HS-27A (cell line): ENCODE measurements at regions not wholly inside any gene's neighbourhood (a gene's known extent, or its start where the extent isn't known, plus 50 kb on each side); places are given as distances from the start of the nearest gene placed in this dataset.

Source experiments
- DNase-seq: peaks from one replicate; pipeline ENCODE4 v3.0.0-alpha.2; 2012; ENCODE audit warnings: low read depth, missing footprints

DNA sequence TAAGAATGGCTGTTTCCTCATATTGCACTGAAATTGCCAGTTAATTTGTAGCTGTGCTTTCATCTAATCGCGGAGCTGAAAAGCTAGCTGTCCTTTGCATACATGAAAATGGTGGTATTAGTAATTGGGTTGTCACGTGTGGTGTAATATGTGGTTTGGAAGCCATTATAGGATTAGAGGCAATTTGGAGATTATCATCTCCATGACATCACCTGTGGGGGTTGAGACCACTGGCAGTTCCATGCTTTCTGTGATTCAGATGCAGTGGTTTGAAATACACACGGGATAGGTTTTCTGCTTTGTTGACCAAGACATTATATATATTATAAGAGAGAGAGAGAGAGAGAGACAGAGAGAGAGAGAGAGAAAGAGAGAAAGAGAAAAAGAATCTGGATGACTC is 180.8 kb downstream of the RAB11FIP2 start:
- no peak for DNase-seq

DNA sequence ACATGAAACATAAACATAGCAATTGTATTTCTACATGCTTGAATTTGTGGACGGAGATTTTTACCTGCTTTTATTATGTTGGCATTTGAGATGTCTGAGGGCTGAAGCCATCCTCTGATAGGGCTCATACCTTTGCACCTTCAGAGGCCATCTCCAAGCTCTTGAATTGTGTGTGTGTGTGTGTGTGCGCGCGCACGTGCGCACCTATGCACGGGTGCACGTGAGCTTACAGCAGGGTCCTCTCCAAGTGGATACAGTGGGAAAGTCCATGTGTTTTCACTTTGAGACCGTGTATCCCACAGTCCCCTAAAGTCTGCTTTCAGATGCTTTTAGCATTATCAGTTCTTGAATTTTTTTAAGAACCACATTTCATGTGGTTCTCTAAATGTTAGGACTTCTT is 178.6 kb downstream of the RAB11FIP2 start:
- no peak for DNase-seq

DNA sequence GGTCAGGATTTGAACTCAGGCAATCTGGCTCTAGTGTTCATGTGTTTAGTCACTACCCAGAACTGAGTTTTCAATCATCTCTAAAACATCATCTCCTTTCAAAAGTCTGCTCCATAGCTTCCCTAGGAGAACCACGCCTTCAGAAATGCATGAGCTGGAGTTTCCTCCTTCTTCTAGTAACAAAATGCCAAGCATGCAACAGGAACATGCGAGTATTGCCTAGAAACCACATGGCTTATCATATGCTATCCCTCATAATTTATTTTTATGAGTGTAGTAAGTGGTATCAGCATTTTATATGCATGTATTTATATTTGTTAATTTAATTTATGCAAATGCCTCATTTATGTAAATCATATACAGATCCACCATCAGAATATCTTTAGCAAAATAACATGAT is 170.9 kb downstream of the RAB11FIP2 start:
- no peak for DNase-seq

DNA sequence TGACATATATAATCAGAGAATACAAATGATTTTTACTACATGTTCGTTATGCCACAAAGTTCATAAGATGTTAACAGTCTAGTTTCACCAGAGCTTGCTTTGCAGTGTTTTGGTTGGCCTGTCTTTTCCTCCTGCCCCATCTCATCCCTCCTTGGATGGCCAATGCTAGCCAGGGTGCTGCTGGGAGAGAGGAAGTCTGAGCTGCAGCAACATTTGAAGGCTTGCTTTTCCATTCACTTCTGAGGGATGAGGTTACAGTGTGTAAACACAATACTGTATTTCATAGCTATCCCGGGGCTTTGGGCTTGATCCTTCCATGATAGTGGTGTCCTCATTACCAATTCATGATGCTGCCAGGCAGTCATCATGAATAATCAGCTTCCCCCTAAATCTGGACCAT is 170.5 kb downstream of the RAB11FIP2 start:
- DNase-seq: no peak

DNA sequence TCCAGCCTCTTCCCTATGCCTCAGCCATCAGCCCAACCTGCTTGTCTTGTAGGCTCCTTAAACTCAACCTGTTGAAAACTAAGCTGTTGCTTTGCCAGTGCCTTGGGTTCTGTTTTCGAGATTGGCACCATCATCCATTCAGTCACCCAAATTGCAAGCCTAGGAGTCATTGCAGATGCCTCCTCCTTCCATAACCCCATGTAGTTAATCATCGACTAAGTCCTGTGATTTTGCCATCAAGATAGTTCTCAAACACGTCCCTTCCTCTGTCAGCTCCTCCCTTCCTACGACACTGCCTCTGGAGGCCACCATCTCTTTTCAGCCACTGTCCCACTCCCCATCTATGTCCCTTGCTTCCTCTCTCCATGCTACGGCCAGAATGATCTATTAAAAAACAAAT is 168.1 kb downstream of the RAB11FIP2 start:
- no peak for DNase-seq

DNA sequence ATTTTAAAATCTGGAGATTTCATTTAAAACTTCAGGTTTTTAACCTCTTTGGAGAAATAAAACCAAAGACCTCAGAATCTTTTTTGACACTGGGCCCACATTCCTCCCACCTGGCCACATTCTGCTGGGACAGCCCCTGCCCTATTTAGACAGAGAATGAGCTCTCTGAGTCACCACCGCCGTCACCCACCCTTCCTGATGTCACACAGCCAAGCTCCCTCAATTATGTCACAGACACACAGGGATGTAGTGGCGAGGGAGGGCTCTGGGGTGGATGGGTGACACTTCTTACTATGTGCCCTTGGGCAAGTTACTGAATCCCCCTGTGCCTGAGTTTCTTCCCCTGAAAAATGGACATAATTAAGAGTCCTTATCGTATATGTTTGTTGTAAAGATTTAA is 162.6 kb downstream of the RAB11FIP2 start:
- no peak for DNase-seq

DNA sequence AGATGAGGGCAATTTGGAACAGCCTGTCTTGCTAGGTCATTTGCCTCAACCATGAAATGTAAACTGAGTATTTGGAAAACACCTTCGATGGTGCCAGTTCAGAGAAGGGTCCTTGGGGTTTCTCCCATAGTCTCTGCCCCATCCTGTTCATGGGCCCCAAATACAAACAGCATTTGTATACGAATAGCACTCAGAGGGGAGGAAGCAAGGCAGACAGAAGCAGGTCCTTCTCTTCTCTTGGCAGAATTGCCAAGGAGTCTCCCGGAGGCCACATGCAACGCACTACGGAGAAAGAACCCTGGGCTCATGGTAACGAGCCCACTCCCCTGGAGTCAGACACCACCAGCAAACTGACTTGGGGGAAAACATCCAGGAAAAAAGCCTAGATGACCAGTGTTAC is 162.1 kb downstream of the RAB11FIP2 start:
- no peak for DNase-seq

DNA sequence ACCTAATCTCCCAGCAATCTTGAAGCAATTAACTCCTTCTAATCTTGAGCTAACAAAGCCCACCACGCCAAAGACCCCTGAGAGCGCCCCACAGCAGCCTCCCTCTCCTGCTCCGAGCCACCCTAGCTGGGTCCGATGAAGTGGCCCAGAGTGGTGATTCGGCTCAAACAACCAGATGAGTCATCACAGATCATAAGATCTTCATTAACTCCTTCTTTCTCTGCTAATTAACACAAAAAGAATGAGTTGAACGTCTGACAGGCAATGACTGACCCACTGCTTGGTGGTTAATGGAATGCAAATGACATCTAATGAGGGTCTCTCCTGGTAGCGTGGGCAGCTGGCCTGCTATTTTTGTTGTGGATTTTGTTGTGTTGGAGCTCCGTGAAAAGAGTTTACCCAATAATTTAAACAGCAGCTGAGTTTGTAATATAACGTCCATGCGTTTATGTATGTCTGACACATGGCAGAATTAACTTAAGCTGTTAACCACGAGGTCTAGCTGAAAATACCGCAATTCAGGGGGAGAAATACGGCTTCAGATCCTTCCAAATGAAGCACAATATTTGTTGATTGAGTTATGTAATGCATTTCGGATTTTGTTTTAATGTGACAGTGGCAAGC is 161.4 kb downstream of the RAB11FIP2 start:
- no peak for DNase-seq

DNA sequence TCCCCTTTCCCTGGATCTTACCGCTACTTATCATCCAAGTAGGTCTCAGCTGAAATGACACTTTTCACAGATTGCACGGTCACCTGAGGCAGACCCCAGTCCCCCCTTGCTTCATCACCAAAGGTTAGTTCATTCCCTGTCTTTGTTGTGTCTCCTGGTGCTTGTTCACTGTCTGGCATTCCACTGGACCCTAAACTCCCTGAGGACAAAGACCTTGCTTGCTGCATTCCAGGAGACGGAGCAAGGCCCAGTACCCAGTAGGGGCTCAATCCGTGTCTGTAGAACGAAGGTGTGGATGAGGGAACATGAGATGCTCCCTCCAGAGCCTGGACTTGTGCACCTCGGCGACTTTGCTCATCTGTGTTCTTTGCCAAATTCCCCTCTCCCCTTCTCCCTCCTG is 160.0 kb downstream of the RAB11FIP2 start:
- no peak for DNase-seq

DNA sequence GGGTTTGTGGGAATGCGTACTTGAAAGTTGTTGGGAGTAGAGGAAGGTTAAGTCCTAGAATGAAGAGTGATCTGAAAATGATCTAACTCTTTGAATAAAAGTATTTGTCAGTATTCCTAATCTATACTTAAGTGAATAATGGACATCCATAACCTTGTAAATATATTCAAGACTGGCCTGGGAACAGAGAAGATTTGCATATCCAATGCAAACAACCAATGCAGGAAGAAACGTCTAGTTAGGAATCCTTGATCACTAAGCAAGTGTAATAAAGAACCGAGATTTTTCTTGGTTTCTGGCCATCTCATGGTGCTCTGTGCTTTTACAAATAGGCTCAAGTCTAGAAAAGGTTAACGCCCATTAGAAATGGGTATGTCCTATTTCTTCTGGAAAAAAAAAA is 157.1 kb downstream of the RAB11FIP2 start:
- DNase-seq: no peak

DNA sequence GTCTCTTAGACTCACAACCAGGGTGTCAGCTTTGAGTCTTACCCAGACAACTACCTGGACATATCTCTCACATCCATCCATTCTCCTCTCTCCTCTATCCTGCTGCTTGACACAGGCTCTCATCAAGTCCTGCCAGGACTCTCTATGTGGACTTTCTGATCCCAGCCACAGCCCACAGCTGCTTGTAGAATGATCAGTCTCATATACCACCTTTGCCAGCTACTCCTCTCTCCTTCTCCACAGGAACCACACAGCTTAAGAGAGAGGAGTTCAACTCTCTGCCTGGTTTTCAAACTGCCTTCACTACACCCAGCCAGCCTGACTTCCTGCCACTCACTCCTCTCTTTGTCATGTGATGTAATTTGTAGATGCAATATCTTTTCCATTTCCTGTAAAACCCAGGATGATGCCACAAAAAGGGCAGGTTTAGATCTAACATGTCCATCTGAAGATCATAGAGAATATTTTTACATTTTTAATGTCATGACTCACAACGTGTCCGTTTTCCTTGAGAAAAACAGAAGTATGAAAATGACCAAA is 154.0 kb downstream of the RAB11FIP2 start:
- DNase-seq: no peak

DNA sequence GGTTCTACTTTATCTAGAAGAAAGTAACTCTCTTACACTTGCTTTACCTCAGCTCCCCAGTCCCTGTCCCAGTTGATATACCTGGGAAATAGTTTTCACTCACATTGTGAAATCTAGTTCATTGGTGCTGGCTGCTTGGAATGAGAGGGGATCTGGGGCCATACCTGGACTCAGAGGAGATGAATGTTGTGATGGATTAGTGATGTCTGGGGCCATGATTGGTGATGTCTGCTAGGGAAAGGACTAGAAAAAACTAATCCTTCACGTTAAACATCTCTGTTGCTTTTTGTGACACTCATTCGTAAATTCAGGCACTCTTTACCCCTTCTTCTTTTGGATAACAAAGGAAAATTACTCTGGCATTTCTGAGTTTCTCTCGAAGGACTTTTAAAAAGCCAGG is 152.4 kb downstream of the RAB11FIP2 start:
- DNase-seq: no peak

DNA sequence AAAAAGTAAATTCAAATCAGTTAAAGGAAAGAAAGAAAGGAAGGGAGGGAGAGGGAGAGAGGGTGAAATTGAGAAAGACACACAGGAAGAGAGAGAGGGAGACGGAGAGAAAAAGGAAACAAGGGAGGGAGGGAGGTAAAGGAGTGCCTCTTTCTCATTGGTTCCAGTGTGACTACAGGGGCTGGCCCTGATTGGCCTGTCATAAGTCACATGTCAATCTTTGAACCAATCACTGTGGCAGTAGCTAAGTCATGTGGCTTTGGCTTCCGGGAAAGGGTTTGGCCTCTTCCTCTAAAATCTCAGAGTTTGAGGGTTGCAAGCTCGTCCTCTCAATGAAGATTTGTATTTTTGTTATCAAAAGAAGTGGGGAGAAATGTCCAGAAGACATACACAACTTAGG is 150.2 kb downstream of the RAB11FIP2 start:
- DNase-seq: no peak

DNA sequence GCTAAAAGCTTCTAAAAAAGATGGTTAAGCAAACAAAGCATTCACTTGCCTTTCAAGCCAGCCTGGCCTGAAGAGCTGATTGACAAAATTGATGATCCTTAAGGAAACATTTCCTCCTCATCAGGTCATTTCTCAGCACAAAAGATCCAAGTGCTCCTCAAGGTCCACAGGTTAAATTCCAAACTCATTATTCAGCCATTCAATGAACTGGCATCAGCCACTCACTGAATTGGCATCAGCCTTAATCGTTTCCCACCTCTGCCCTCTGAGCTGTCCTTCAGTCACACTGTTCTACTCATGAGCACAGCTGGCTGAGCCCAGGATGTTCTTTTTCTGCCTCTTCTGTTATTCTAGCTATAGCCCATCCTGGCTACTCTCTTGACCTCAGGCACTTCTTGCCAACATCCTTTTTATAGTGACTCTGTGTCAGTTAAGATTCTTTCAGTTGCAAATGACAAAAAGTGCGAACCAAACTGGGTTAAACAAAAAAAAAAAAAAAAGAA is 147.5 kb downstream of the RAB11FIP2 start:
- DNase-seq: no peak

DNA sequence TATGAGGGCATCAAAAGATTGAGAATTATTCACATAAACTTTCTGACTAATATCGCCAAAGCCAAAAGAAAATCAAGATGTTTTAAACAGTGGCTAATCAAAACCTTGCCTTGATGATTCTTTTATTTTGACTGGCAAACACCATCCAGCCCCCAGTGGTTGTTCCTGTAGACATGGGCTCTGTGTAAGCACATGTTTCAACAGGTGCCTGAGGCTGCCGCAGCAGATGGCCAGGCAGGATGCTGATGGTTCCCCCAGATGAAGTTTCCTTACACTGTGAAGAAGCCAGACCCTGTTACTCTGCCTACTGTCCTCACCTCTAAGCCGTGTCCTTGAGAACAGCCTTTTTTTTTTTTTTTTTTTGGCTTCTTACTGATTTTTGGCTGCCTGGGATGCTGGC is 146.5 kb downstream of the RAB11FIP2 start:
- no peak for DNase-seq

DNA sequence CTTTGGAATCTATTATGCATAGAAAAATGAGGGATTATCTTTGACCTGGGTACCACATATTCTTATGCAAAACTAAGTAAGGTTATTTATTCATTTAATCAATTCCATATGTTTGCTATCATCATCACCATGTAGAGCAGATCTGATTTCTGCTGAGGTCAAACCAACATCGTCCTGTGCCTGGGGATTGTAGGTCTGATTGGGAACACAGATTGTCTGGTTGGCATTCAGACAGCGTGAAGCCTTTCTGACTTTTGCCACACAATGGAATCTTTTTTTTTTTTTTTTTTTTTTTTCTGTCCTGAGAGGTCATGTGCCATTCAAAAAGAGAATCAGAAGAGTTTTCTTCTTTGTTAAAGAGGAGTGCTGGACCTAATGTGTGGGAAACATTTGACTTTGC is 142.9 kb downstream of the RAB11FIP2 start:
- no peak for DNase-seq

DNA sequence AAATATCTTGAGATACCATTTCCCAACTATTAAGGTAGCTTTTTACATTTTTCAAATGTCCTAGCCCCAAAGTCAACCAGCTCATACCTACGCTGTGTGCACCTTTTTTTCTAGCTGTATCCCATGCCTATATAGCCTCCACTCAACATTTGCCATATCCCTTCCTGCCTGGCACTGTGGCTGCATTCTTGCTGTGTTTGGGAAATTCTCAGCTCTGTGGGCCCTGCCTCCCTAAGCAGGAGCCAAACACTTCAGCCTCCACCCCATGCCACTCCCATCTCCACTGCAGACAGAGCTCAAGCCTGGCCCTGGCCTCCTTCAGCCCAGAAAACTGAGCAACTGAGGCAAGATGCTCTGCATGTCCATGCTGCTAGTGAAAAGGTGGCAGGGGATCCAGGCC is 141.3 kb downstream of the RAB11FIP2 start:
- DNase-seq: no peak

DNA sequence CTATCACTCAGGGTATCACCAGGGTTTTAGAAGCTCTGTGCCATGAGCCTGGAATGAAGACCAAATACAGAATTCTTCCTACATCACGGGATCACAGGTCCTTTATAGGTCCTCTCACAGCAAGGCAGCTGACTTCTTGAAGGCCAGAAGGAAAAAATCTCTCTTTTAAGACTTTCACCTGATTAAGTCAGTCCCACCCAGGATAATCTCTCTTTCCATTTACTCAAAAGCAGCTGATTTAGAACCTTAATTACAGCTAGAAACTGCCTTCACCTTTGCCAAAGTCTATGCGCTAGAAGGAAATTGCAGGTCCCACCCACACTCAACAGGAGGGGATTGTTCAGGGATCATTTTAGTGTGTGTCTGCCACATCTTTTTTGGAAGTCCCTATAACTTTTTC is 135.1 kb downstream of the RAB11FIP2 start:
- DNase-seq: no peak

DNA sequence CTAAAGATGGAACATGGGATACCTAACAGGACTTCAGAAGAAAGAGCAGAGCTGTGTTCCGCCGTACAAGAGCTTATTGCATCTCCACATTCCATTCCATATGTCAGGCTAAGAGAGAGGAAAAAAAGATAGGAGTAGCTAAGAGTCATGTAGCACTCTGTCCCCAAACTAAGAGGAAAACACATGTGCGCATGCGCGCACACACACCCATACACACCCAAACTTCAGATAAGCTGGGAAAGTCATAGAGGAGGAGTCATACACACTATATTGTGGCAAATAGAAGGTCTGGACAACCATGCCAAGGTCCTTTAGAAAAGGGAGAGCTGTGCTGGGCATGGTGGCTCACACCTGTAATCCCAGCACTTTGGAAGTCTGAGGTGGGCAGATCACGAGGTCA is 132.4 kb downstream of the RAB11FIP2 start:
- DNase-seq: no peak

DNA sequence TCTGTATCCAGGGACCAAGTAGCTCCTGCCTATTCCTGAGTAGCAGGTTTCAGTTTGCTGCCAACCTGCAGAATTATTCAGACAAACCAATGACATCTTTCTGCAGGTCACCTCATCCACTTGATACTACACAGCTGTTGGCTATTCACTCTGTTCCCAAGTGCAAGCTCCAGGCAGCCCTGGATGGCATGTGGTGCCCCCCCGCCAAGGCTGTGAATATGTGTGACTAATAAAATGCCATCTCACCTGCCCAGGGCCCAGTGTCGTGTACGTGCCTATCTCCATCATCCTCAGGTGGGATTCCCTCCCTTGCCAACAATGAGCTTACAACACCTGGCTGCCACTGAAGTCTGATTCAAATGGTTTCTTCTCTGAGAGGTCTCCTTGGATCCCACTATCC is 125.8 kb downstream of the RAB11FIP2 start:
- DNase-seq: no peak

DNA sequence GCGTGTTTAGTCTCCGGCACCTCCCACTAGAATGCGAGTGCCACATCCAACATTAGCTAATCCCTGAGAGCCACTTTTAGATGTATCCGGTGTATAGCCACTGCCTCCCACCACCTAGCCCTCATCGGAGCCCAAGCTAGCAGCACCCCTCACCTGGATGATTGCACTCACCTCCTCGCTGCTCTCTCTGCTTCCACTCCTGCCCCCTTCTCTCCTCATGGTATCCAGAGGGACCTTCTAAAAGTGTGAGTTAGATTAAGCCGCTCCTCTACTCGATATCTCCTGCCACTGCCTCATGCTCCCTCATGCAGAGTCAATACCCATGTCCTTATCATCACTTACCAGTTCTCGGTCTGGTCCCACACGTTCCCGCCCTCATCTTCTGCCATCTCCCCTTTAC is 125.3 kb downstream of the RAB11FIP2 start:
- no peak for DNase-seq

DNA sequence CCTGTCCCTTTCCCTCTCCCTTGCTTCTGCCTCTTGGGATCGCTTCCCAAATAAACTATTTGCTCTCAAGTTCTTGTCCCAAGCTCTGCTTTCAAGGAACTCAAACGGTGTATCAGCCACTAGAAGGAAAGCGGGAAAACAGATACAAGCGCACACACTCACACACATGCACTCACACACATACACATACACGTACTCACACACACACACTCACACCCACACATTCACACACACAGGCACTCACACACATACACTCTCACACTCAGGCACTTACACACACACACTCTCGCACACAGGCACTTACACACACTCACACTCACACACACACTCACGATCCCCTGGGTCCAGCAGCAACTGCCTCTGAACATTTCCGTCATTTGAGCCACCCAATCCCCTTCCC is 121.9 kb downstream of the RAB11FIP2 start:
- DNase-seq: no peak

DNA sequence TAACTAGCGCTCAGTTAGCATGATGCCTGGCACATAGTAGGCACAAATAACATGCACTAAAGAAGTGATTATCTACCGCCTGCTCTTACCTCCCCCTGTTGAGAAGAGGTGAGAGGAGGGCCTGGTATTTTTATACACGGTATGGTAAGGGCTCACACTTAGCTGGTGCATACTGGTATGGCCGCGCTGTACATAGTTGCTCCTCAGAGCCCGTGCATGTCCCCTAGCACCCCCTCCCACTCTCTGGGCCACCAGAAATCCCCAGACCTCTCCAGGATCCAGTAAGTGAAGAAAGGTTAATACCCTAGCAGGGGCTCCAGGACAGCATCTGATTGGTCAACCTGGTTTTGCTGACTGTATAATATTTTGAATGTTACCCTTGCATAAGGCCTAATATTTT is 121.4 kb downstream of the RAB11FIP2 start:
- DNase-seq: no peak

DNA sequence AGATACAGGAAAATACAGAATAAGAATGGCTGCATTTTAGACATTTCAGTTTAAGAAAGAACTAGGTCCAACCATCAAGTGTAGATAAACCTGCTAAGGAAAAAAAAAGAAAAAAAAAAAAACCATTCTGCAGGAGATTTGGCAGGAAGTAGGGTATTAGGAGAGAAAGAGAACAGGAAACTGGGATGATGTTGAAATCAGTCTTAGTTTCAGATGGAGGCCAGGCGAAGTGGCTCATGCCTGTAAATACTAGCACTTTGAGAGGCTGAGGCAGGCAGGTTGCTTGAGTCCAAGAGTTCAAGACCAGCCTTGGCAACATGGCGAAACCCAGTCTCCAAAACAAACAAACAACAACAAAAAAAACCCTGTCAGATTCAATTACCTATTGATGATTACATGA is 120.2 kb downstream of the RAB11FIP2 start:
- no peak for DNase-seq
